ENCODE measurements at regions not wholly inside any gene's neighbourhood (a gene's known extent, or its start where the extent isn't known, plus 50 kb on each side); places are given as distances from the start of the nearest gene placed in this dataset.

- Histone ChIP-seq H3K4me3 (ENCODE audit: low read length, poor library complexity, severe bottlenecking) (no peak overlapping the region), H3K4me2 (ENCODE audit: low read depth, low read length, poor library complexity, severe bottlenecking) (no peak overlapping the region), H3K36me3 (ENCODE audit: insufficient read depth, low read length) (no peaks in the 10 kb centered on the region), H3K9me3 (ENCODE audit: insufficient read depth, low read depth, low read length) (no peaks in the 10 kb centered on the region), H3K79me2 (ENCODE audit: insufficient read depth, low read length) (no peaks in the 10 kb centered on the region), H4K20me1 (ENCODE audit: insufficient read depth, low read length, poor library complexity, severe bottlenecking) (no peaks in the 10 kb centered on the region), H2AFZ (ENCODE audit: low read length) (no peak overlapping the region), H3K27me3 (ENCODE audit: insufficient read depth, low read length, poor library complexity, severe bottlenecking) (no peaks in the 10 kb centered on the region), H3K9ac (ENCODE audit: low read depth, low read length, poor library complexity, severe bottlenecking) (no peak overlapping the region), H3K9me2 (replicated peaks; ENCODE audit: low read depth, low read length) (no peaks in the 10 kb centered on the region), H3K4me1 (ENCODE audit: insufficient read depth, low read length, poor library complexity, severe bottlenecking) (no peaks in the 10 kb centered on the region), H3F3A (ENCODE audit: low read depth) (no peaks in the 10 kb centered on the region)
- TF ChIP-seq CTCF (conservative IDR thresholded peaks at IDR 0.05; ENCODE audit: low read length) (no peak), EZH2phosphoT487 (IDR thresholded peaks at IDR 0.05; ENCODE audit: borderline replicate concordance) (no peak)
Observed at GRCh38 chr3:98966434-98966833, 64.9 kb upstream of the DCBLD2 start.

- Histone ChIP-seq H3K79me2 (ENCODE audit: insufficient read depth, low read length) (no peaks in the 10 kb centered on the region), H3K9ac (ENCODE audit: low read depth, low read length, poor library complexity, severe bottlenecking) (no peak overlapping the region), H3K36me3 (ENCODE audit: insufficient read depth, low read length) (no peaks in the 10 kb centered on the region), H4K20me1 (ENCODE audit: insufficient read depth, low read length, poor library complexity, severe bottlenecking) (no peaks in the 10 kb centered on the region), H3K4me2 (ENCODE audit: low read depth, low read length, poor library complexity, severe bottlenecking) (no peak overlapping the region), H3K9me3 (ENCODE audit: insufficient read depth, low read depth, low read length) (no peaks in the 10 kb centered on the region), H3K4me3 (ENCODE audit: low read length, poor library complexity, severe bottlenecking) (no peak overlapping the region), H2AFZ (ENCODE audit: low read length) (no peak overlapping the region), H3K9me2 (replicated peaks; ENCODE audit: low read depth, low read length) (no peaks in the 10 kb centered on the region), H3F3A (ENCODE audit: low read depth) (no peaks in the 10 kb centered on the region), H3K4me1 (ENCODE audit: insufficient read depth, low read length, poor library complexity, severe bottlenecking) (no peaks in the 10 kb centered on the region), H3K27me3 (ENCODE audit: insufficient read depth, low read length, poor library complexity, severe bottlenecking) (no peaks in the 10 kb centered on the region)
- no peak for TF ChIP-seq CTCF (conservative IDR thresholded peaks at IDR 0.05; ENCODE audit: low read length)
- no peak for TF ChIP-seq EZH2phosphoT487 (IDR thresholded peaks at IDR 0.05; ENCODE audit: borderline replicate concordance)
Observed at GRCh38 chr3:98964784-98965183, 63.3 kb upstream of the DCBLD2 start.

DNA sequence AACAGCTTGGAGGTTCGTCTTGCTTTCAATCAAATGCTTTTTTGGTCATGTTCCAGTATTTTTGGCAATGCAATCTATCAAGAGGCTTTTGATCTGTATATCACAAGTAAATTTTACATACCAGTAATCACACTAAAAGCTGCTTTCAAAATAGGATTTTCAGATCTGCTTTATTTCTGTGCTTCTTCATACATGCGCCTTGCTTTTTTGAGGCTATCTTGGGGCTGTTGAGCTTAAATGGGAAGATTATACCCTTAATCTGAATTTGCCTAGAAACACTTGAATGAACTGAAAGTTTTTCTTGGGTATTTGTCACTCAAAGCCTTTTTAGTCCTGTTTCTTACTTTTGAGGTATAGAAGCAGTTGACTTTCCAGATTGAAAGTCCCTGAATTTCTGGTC, 62.1 kb upstream of the DCBLD2 start:
- no peak overlapping the region for H3K4me3 ChIP-seq (ENCODE audit: low read length, poor library complexity, severe bottlenecking)

More for the DNA sequence above, 62.1 kb upstream of the DCBLD2 start:
- H2AFZ ChIP-seq (ENCODE audit: low read length), result no peak overlapping the region
- TF ChIP-seq CTCF (conservative IDR thresholded peaks at IDR 0.05; ENCODE audit: low read length) (no peak), EZH2phosphoT487 (IDR thresholded peaks at IDR 0.05; ENCODE audit: borderline replicate concordance) (no peak)
- no peaks in the 10 kb centered on the region for H3K36me3 ChIP-seq (ENCODE audit: insufficient read depth, low read length)
- H3F3A ChIP-seq (ENCODE audit: low read depth), result no peaks in the 10 kb centered on the region
- no peaks in the 10 kb centered on the region for H3K4me1 ChIP-seq (ENCODE audit: insufficient read depth, low read length, poor library complexity, severe bottlenecking)
- H3K4me2 ChIP-seq (ENCODE audit: low read depth, low read length, poor library complexity, severe bottlenecking), result no peak overlapping the region
- no peaks in the 10 kb centered on the region for H3K27me3 ChIP-seq (ENCODE audit: insufficient read depth, low read length, poor library complexity, severe bottlenecking)
- no peak overlapping the region for H3K9ac ChIP-seq (ENCODE audit: low read depth, low read length, poor library complexity, severe bottlenecking)
- no peaks in the 10 kb centered on the region for H3K79me2 ChIP-seq (ENCODE audit: insufficient read depth, low read length)
- H3K9me2 ChIP-seq (replicated peaks; ENCODE audit: low read depth, low read length), result no peaks in the 10 kb centered on the region
- no peaks in the 10 kb centered on the region for H3K9me3 ChIP-seq (ENCODE audit: insufficient read depth, low read depth, low read length)
- H4K20me1 ChIP-seq (ENCODE audit: insufficient read depth, low read length, poor library complexity, severe bottlenecking), result no peaks in the 10 kb centered on the region
